DND-41 (cell line): ENCODE measurements at regions not wholly inside any gene's neighbourhood (a gene's known extent, or its start where the extent isn't known, plus 50 kb on each side); places are given as distances from the start of the nearest gene placed in this dataset.

Experiments used
- ATAC-seq: fragments of 200-7000 bp; cut with Tn5 transposase; 3 replicates; pipeline ENCODE4 v1.9.1; 2021; ENCODE audit warnings: low read depth; ENCODE audit not compliant: insufficient read depth
- DNase-seq: peaks from one replicate; pipeline ENCODE4 v3.0.0-alpha.2; 2020
- H2AFZ ChIP-seq: 2 replicates; pipeline ENCODE4 v1.6.0; 2012; ENCODE audit warnings: low read depth, low read length
- H3K27ac ChIP-seq: 2 replicates; pipeline ENCODE4 v1.5.1; 2012; ENCODE audit warnings: low read length, inconsistent platforms
- H3K27me3 ChIP-seq: fragments of 200-600 bp; sonication (generic); 2 replicates; pipeline ENCODE4 v1.6.0; 2012; ENCODE audit warnings: low read length, mild to moderate bottlenecking, inconsistent platforms; ENCODE audit not compliant: insufficient read depth, poor library complexity
- H3K36me3 ChIP-seq: 2 replicates; pipeline ENCODE4 v1.5.1; 2012; ENCODE audit warnings: low read length, inconsistent platforms; ENCODE audit not compliant: insufficient read depth
- H3K4me1 ChIP-seq: 2 replicates; pipeline ENCODE4 v1.5.1; 2012; ENCODE audit warnings: mild to moderate bottlenecking, low read length; ENCODE audit not compliant: insufficient read depth
- H3K4me2 ChIP-seq: 2 replicates; pipeline ENCODE4 v1.6.0; 2012; ENCODE audit warnings: mild to moderate bottlenecking, moderate library complexity, low read length, inconsistent platforms; ENCODE audit not compliant: insufficient read depth
- H3K4me3 ChIP-seq, 2 experiments: fragments of 200-600 bp in 1 of 2; shearing (Covaris generic) in 1 of 2; 2 replicates each; pipeline ENCODE4 v1.5.1; 2012 to 2016; ENCODE audit warnings: inconsistent platforms in 2 of 2, low read length in 2 of 2, mild to moderate bottlenecking in 2 of 2, low read depth in 1 of 2, moderate library complexity in 1 of 2
- H3K79me2 ChIP-seq: 2 replicates; pipeline ENCODE4 v1.6.0; 2012; ENCODE audit warnings: low read length, inconsistent platforms; ENCODE audit not compliant: insufficient read depth
- H3K9ac ChIP-seq: 2 replicates; pipeline ENCODE4 v1.6.0; 2012; ENCODE audit warnings: low read depth, mild to moderate bottlenecking, inconsistent platforms, low read length, moderate library complexity
- H3K9me3 ChIP-seq: 2 replicates; pipeline ENCODE4 v1.5.1; 2012; ENCODE audit warnings: low read length, moderate library complexity, mild to moderate bottlenecking, inconsistent platforms; ENCODE audit not compliant: insufficient read depth, severe bottlenecking
- H4K20me1 ChIP-seq: 2 replicates; pipeline ENCODE4 v1.6.0; 2012; ENCODE audit warnings: low read length; ENCODE audit not compliant: insufficient read depth
- EZH2 ChIP-seq: IDR thresholded peaks from 3 replicates; pipeline ENCODE4 v1.6.1; 2012; ENCODE audit warnings: borderline replicate concordance, low read depth, mild to moderate bottlenecking, moderate library complexity, low read length, inconsistent platforms; ENCODE audit not compliant: severe bottlenecking
- TF ChIP-seq, protein P1 (sequence below): IDR thresholded peaks from 2 replicates; pipeline ENCODE4 v1.5.1; 2012; ENCODE audit warnings: borderline replicate concordance, low read length, moderate library complexity, mild to moderate bottlenecking; ENCODE audit not compliant: poor library complexity, severe bottlenecking; ENCODE audit errors: extremely low read depth

DNA sequence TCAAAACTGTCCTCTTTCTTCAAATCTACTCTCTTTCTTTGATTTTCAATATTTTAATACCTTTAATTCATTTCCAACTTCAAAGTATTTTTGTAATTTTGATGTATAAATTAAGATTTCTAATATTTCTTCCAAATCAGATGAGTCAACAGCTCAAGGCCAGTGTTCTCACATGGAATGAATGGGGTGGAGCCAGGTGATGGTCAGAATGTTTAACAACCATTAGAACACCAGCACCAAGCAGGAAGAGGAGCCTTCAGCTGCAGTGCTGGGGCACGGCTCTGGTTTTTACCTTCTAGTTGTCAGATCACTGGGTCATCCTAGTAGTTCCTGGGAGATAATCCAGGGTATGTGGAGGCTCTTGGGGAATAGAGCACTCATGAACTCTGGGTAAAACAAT is 494.5 kb upstream of the PDZRN3 start:
- H3K9ac ChIP-seq, result no peak overlapping the region
- TF ChIP-seq EZH2, result no peak
- TF ChIP-seq, protein P1, sequence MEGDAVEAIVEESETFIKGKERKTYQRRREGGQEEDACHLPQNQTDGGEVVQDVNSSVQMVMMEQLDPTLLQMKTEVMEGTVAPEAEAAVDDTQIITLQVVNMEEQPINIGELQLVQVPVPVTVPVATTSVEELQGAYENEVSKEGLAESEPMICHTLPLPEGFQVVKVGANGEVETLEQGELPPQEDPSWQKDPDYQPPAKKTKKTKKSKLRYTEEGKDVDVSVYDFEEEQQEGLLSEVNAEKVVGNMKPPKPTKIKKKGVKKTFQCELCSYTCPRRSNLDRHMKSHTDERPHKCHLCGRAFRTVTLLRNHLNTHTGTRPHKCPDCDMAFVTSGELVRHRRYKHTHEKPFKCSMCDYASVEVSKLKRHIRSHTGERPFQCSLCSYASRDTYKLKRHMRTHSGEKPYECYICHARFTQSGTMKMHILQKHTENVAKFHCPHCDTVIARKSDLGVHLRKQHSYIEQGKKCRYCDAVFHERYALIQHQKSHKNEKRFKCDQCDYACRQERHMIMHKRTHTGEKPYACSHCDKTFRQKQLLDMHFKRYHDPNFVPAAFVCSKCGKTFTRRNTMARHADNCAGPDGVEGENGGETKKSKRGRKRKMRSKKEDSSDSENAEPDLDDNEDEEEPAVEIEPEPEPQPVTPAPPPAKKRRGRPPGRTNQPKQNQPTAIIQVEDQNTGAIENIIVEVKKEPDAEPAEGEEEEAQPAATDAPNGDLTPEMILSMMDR, result no peak
- no peak overlapping the region for H3K27ac ChIP-seq
- no peaks in the 10 kb centered on the region for H3K79me2 ChIP-seq
- no peak overlapping the region for H2AFZ ChIP-seq
- H3K9me3 ChIP-seq, result no peaks in the 10 kb centered on the region
- H3K4me3 ChIP-seq, result no peak overlapping the region
- no peaks in the 10 kb centered on the region for H3K27me3 ChIP-seq
- H3K4me2 ChIP-seq, result no peak overlapping the region
- no peak for ATAC-seq
- DNase-seq, result no peak
- H4K20me1 ChIP-seq, result no peaks in the 10 kb centered on the region
- no peaks in the 10 kb centered on the region for H3K4me1 ChIP-seq
- no peaks in the 10 kb centered on the region for H3K36me3 ChIP-seq

DNA sequence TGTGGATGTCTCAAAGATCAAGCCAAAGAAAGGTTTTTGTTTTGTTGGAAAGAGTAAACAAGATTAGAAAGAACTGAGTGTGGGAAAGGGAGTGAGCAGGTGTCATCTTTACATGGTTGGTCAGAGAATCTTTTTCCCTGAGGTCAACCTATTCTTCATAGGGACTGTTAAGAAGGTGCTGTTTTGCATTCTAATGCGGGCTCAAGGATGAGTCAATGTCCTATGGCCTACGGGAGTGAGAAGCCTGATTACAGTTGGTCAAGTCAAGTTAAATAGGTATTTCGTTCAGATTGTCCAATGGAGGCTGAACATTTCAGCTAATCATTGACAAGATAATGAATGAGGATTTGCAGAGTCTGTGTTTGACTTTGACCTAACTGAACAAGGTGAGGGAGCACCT is 491.2 kb upstream of the PDZRN3 start:
- ATAC-seq (no peak), DNase-seq (no peak)
- Histone ChIP-seq H3K27ac (no peak overlapping the region), H3K79me2 (no peaks in the 10 kb centered on the region), H3K4me3 (no peak overlapping the region), H3K4me1 (no peaks in the 10 kb centered on the region), H2AFZ (no peak overlapping the region), H3K9ac (no peak overlapping the region), H3K36me3 (no peaks in the 10 kb centered on the region), H3K27me3 (no peaks in the 10 kb centered on the region), H3K4me2 (no peak overlapping the region), H3K9me3 (no peaks in the 10 kb centered on the region), H4K20me1 (no peaks in the 10 kb centered on the region)
- no peak for TF ChIP-seq EZH2
- TF ChIP-seq, protein P1, result no peak

DNA sequence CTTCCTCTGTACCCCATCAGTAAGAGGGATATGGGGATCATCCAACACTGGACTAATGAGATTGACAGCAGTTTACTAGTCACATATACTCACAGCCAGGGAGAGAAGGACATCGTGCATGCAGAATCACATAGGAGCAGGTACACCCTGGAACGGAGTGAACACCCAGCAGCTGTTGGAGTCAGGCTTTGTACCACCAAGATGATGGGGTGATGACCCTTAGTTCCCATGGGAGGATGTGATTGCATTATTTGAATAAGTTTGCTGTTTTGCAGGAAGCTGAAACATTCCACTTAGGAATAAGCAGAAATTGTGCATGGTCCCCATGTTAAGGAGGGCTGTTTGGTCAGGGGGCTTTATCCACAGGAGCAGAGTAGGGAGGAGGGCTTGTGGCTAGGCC is 482.7 kb upstream of the PDZRN3 start:
- H3K79me2 ChIP-seq, result no peaks in the 10 kb centered on the region

More for the DNA sequence above, 482.7 kb upstream of the PDZRN3 start:
- Histone ChIP-seq H3K27ac (no peak overlapping the region), H4K20me1 (no peaks in the 10 kb centered on the region), H3K4me1 (no peaks in the 10 kb centered on the region), H2AFZ (no peak overlapping the region), H3K36me3 (no peaks in the 10 kb centered on the region), H3K4me3 (no peak overlapping the region), H3K4me2 (no peak overlapping the region), H3K9ac (no peak overlapping the region), H3K27me3 (no peaks in the 10 kb centered on the region), H3K9me3 (no peaks in the 10 kb centered on the region)
- ATAC-seq (no peak), DNase-seq (no peak)
- TF ChIP-seq EZH2, result no peak
- TF ChIP-seq, protein P1, result no peak
